Prostate gland (tissue), 2 donors: ENCODE measurements at regions not wholly inside any gene's neighbourhood (a gene's known extent, or its start where the extent isn't known, plus 50 kb on each side); places are given as distances from the start of the nearest gene placed in this dataset.

Experiments used
- DNase-seq: peaks from one replicate; pipeline ENCODE4 v3.0.0-alpha.2; 2019; ENCODE audit warnings: low spot score
- H3K27ac ChIP-seq, 2 donors: fragments of 200-600 bp; sonication (generic); 2 replicates each; pipeline ENCODE4 v1.5.1; 2017 to 2019
- H3K27me3 ChIP-seq: fragments of 200-600 bp; sonication (generic); replicated peaks from 2 replicates; pipeline ENCODE4 v1.5.1; 2019; ENCODE audit not compliant: insufficient read depth
- H3K36me3 ChIP-seq, 2 donors: fragments of 200-600 bp; sonication (generic); 1 replicate in 1 of 2; 2 replicates in 1 of 2; pipeline versions ENCODE4 v1.5.1 to v1.8.1; 2017 to 2019
- H3K4me1 ChIP-seq: fragments of 200-600 bp; sonication (generic); replicated peaks from 2 replicates; pipeline ENCODE4 v1.5.1; 2019
- H3K4me3 ChIP-seq, 2 donors: fragments of 200-600 bp; sonication (generic); 2 replicates each; pipeline ENCODE4 v1.5.1; 2017 to 2019
- H3K9me3 ChIP-seq: fragments of 200-600 bp; sonication (generic); 2 replicates; pipeline ENCODE4 v1.5.1; 2017
- CTCF ChIP-seq, 4 experiments: fragments of 200-600 bp in 2 of 4; fragments of 450-650 bp in 2 of 4; sonication (generic) in 2 of 4; IDR thresholded peaks; 1 replicate in 3 of 4; 2 replicates in 1 of 4; pipeline ENCODE4 v1.5.1; 2016 to 2019; ENCODE audit warnings: antibody characterized with exemption in 4 of 4, mild to moderate bottlenecking in 2 of 4, moderate library complexity in 2 of 4
- POLR2A ChIP-seq: fragments of 450-650 bp; IDR thresholded peaks from one replicate; pipeline ENCODE4 v1.6.1; 2016; ENCODE audit warnings: antibody characterized with exemption, mild to moderate bottlenecking
- POLR2AphosphoS5 ChIP-seq: sonication (generic); formaldehyde crosslinking; IDR thresholded peaks from one replicate; pipeline ENCODE4 v1.6.1; 2017; ENCODE audit warnings: antibody characterized with exemption
- WGBS: methylation state at CpG from one replicate; pipeline ENCODE4 v1.1.5; 2018; 5-methylcytosine and 5-hydroxymethylcytosine counted together
- intact Hi-C: fragments of 100-400 bp; cut with DNase I; formaldehyde crosslinking; loops from one replicate; pipeline ENCODE4 v1.14.2; 2022

- Histone ChIP-seq H3K4me3 (no peak overlapping the region), H3K4me1 (no peaks in the 10 kb centered on the region), H3K36me3 (no peaks in the 10 kb centered on the region), H3K27ac (no peak overlapping the region), H3K27me3 (no peaks in the 10 kb centered on the region), H3K9me3 (no peaks in the 10 kb centered on the region)
- TF ChIP-seq CTCF (IDR thresholded peaks at IDR 0.05) (no peak), POLR2AphosphoS5 (no peak), POLR2A (no peak)
- WGBS = 72% methylated on average over 4 of the region's 4 CpGs
- intact Hi-C loops = no loop called here
- DNase-seq = no peak
These were observed 814.2 kb upstream of the ZNF608 start for GRCh38 chr5:125560476-125561225.

- Histone ChIP-seq H3K36me3 (no peaks in the 10 kb centered on the region), H3K4me3 (no peak overlapping the region), H3K27me3 (no peaks in the 10 kb centered on the region), H3K9me3 (no peaks in the 10 kb centered on the region), H3K4me1 (no peaks in the 10 kb centered on the region), H3K27ac (no peak overlapping the region)
- DNase-seq = no peak
- intact Hi-C loops = no loop called here
- TF ChIP-seq POLR2A = no peak
- no peak for TF ChIP-seq POLR2AphosphoS5
- no peak for TF ChIP-seq CTCF (IDR thresholded peaks at IDR 0.05)
- 96% methylated on average over 5 of the region's 5 CpGs for WGBS
These were observed 818.0 kb upstream of the ZNF608 start for GRCh38 chr5:125564317-125564975.

- Histone ChIP-seq H3K4me1 (no peaks in the 10 kb centered on the region), H3K36me3 (no peaks in the 10 kb centered on the region), H3K27me3 (no peaks in the 10 kb centered on the region), H3K27ac (no peak overlapping the region), H3K9me3 (no peaks in the 10 kb centered on the region), H3K4me3 (no peak overlapping the region)
- intact Hi-C loops = no loop called here
- 67% methylated on average over 9 of the region's 9 CpGs for WGBS
- DNase-seq = no peak
- TF ChIP-seq POLR2A (no peak), CTCF (IDR thresholded peaks at IDR 0.05) (no peak), POLR2AphosphoS5 (no peak)
These were observed 828.1 kb upstream of the ZNF608 start for GRCh38 chr5:125574491-125575044.

- no peaks in the 10 kb centered on the region for H3K27me3 ChIP-seq
- intact Hi-C loops = no loop called here
- no peak for TF ChIP-seq CTCF (IDR thresholded peaks at IDR 0.05)
- TF ChIP-seq POLR2AphosphoS5 = no peak
- TF ChIP-seq POLR2A = no peak
- WGBS = 40% methylated on average over 1 of the region's 1 CpG
- no peaks in the 10 kb centered on the region for H3K9me3 ChIP-seq
- H3K27ac ChIP-seq = no peak overlapping the region
- no peak for DNase-seq
- H3K4me3 ChIP-seq = no peak overlapping the region
- no peaks in the 10 kb centered on the region for H3K36me3 ChIP-seq
- H3K4me1 ChIP-seq = no peaks in the 10 kb centered on the region
These were observed 828.9 kb upstream of the ZNF608 start for GRCh38 chr5:125575171-125575890.
